Endothelial cell of umbilical vein (primary cell): ENCODE measurements at regions not wholly inside any gene's neighbourhood (a gene's known extent, or its start where the extent isn't known, plus 50 kb on each side); places are given as distances from the start of the nearest gene placed in this dataset.

Source experiments
- BruUV-seq: library from RNA; stranded (reverse); fragments of 400-500 nt; replicated peaks from 2 replicates; lab custom pipeline; 2021; lab: Mats Ljungman, UMichigan
- CTCF ChIA-PET: fragments of 300-600, 350-600 bp; sonication (Branson Sonifier 250); formaldehyde crosslinking; loops from one replicate; lab custom pipeline; 2021; ENCODE audit warnings: antibody characterized with exemption, inconsistent platforms; lab: Charles Lee
- POLR2A ChIA-PET: fragments of 300-600, 350-600 bp; sonication (Branson Sonifier 250); formaldehyde crosslinking; loops from one replicate; lab custom pipeline; 2021; ENCODE audit warnings: antibody characterized with exemption, inconsistent platforms; lab: Charles Lee
- DNase-seq: peaks from one replicate; pipeline ENCODE4 v3.0.0-alpha.2; 2011; ENCODE audit warnings: low read depth, low spot score
- FAIRE-seq: peaks from 2 replicates; lab custom pipeline; 2011; peaks lifted over from hg19 to GRCh38; lab: Jason Lieb, UNC
- H2AFZ ChIP-seq: 2 replicates; pipeline ENCODE4 v1.6.0; 2012; ENCODE audit warnings: low read depth, low read length, control low read depth, inconsistent platforms
- H3K27ac ChIP-seq: 2 replicates; pipeline ENCODE4 v1.5.1; 2011; ENCODE audit warnings: low read depth, mild to moderate bottlenecking, control low read depth, low read length, moderate library complexity; ENCODE audit not compliant: insufficient read depth
- H3K27me3 ChIP-seq, 2 experiments: 2 replicates each; pipeline versions ENCODE4 v1.6.0 to v1.6.1; 2011; ENCODE audit warnings: low read length in 2 of 2, mixed read lengths in 1 of 2; ENCODE audit not compliant: control insufficient read depth in 2 of 2, insufficient read depth in 2 of 2
- H3K36me3 ChIP-seq, 2 experiments: 2 replicates in 1 of 2; 3 replicates in 1 of 2; pipeline ENCODE4 v1.5.1; 2011; ENCODE audit warnings: low read length in 2 of 2, mild to moderate bottlenecking in 1 of 2, moderate library complexity in 1 of 2; ENCODE audit not compliant: control insufficient read depth in 2 of 2, insufficient read depth in 2 of 2; ENCODE audit errors: extremely low read depth in 1 of 2
- H3K4me1 ChIP-seq: 3 replicates; pipeline ENCODE4 v1.5.1; 2011; ENCODE audit warnings: mild to moderate bottlenecking, low read length; ENCODE audit not compliant: control insufficient read depth, insufficient read depth; ENCODE audit errors: extremely low read depth
- H3K4me2 ChIP-seq: 2 replicates; pipeline ENCODE4 v1.6.1; 2011; ENCODE audit warnings: low read length, control low read depth, mixed read lengths; ENCODE audit not compliant: insufficient read depth
- H3K4me3 ChIP-seq, 3 experiments: fragments of 200-600 bp in 1 of 3; sonication (generic), shearing (Covaris generic) in 1 of 3; replicated peaks in 1 of 3; 2 replicates each; pipeline ENCODE4 v1.5.1; 2011 to 2016; ENCODE audit warnings: control low read depth in 3 of 3, low read length in 3 of 3, mild to moderate bottlenecking in 2 of 3, inconsistent platforms in 1 of 3, low read depth in 1 of 3, moderate library complexity in 1 of 3; ENCODE audit not compliant: insufficient read depth in 1 of 3
- H3K79me2 ChIP-seq: 2 replicates; pipeline ENCODE4 v1.6.0; 2012; ENCODE audit warnings: low read length, inconsistent platforms; ENCODE audit not compliant: control insufficient read depth, insufficient read depth
- H3K9ac ChIP-seq: replicated peaks from 2 replicates; pipeline ENCODE3; 2011; ENCODE audit warnings: low read length, control low read depth; ENCODE audit not compliant: insufficient read depth; ENCODE audit errors: extremely low read depth
- H3K9me1 ChIP-seq: replicated peaks from 3 replicates; pipeline ENCODE4 v1.6.0; 2011; ENCODE audit warnings: mild to moderate bottlenecking, low read length; ENCODE audit not compliant: control insufficient read depth, insufficient read depth; ENCODE audit errors: extremely low read depth
- H3K9me3 ChIP-seq: replicated peaks from 2 replicates; pipeline ENCODE4 v1.5.1; 2012; ENCODE audit warnings: low read length, inconsistent platforms; ENCODE audit not compliant: control insufficient read depth, insufficient read depth
- H4K20me1 ChIP-seq: replicated peaks from 2 replicates; pipeline ENCODE3; 2011; ENCODE audit warnings: mild to moderate bottlenecking, low read length; ENCODE audit not compliant: control insufficient read depth, insufficient read depth; ENCODE audit errors: extremely low read depth
- EZH2 ChIP-seq: IDR thresholded peaks from 2 replicates; pipeline ENCODE4 v1.6.1; 2012; ENCODE audit warnings: borderline replicate concordance, low read depth, mild to moderate bottlenecking, moderate library complexity, low read length, inconsistent platforms; ENCODE audit not compliant: severe bottlenecking
- FOS ChIP-seq: IDR thresholded peaks from 2 replicates; pipeline ENCODE4 v1.6.1; 2011; ENCODE audit warnings: mild to moderate bottlenecking, low read length, moderate library complexity, borderline replicate concordance; ENCODE audit not compliant: insufficient read depth
- GATA2 ChIP-seq: IDR thresholded peaks from 2 replicates; pipeline ENCODE4 v1.7.0; 2011; ENCODE audit warnings: low read depth, mild to moderate bottlenecking, moderate library complexity, mixed read lengths, low read length; ENCODE audit not compliant: insufficient read length, insufficient read depth
- JUN ChIP-seq: IDR thresholded peaks from 2 replicates; pipeline ENCODE4 v1.6.1; 2011; ENCODE audit warnings: borderline replicate concordance, low read depth; ENCODE audit not compliant: insufficient read length, insufficient read depth
- MYC ChIP-seq: IDR thresholded peaks from one replicate; pipeline ENCODE4 v1.6.1; 2011; ENCODE audit warnings: mild to moderate bottlenecking, low read depth, low read length
- POLR2A ChIP-seq: IDR thresholded peaks from 2 replicates; pipeline ENCODE4 v1.6.1; 2012; ENCODE audit warnings: low read depth, mild to moderate bottlenecking, control low read depth, low read length
- POLR2AphosphoS5 ChIP-seq: IDR thresholded peaks from 2 replicates; pipeline ENCODE4 v1.6.1; 2012; ENCODE audit warnings: low read depth, mild to moderate bottlenecking, control low read depth, low read length, moderate library complexity; ENCODE audit not compliant: insufficient read depth
- dilution Hi-C: fragments of 300-500 bp; cut with MboI; formaldehyde crosslinking; loops from one replicate; pipeline ENCODE4 v1.15.0; 2019; ENCODE audit warnings: low sequenced_read_pairs; ENCODE audit not compliant: extremely low pct_ligation_motif_present
- intact Hi-C: fragments of 100-400 bp; cut with micrococcal nuclease; formaldehyde crosslinking; loops from one replicate; pipeline ENCODE4 v1.10.0; 2022
- TF ChIP-seq, protein P1 (sequence below): IDR thresholded peaks from 2 replicates; pipeline ENCODE4 v1.6.1; 2011; ENCODE audit not compliant: insufficient read depth, insufficient read length
- TF ChIP-seq, protein P2 (sequence below), 2 donors: IDR thresholded peaks; 1 replicate in 1 of 2; 2 replicates in 1 of 2; pipeline ENCODE4 v1.5.1; 2011; ENCODE audit warnings: low read length in 2 of 2, mild to moderate bottlenecking in 2 of 2, moderate library complexity in 2 of 2, control low read depth in 1 of 2, inconsistent platforms in 1 of 2, low read depth in 1 of 2; ENCODE audit not compliant: insufficient read depth in 1 of 2; ENCODE audit errors: extremely low read depth in 1 of 2

DNA sequence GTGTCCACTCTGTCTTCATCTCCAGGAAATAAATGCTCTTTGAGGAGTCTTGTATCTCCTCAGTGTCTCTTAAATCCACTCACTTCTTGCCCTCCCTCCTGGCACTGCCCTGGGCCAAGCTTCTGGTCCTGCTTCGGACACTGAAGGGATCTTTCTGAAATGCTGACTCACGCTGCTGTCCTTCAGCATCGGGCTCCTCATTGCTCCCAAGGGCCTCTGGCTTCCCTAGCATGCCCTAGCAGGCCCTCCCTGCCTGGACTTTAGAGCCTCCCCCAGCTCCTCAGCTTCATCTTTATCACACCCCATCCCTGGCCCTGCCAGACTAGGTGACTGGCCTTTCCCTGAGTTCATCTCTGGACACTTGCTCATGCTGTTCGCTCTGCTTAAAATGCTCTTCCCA lies 96.6 kb downstream of the FOXD2 start:
- no peaks in the 10 kb centered on the region for H3K79me2 ChIP-seq
- H2AFZ ChIP-seq, result no peak overlapping the region
- H3K4me2 ChIP-seq, result no peak overlapping the region
- no peak overlapping the region for H3K27ac ChIP-seq
- H3K4me1 ChIP-seq, result no peaks in the 10 kb centered on the region
- dilution Hi-C loops, result no loop called here
- no peaks in the 10 kb centered on the region for H3K9me1 ChIP-seq
- H3K27me3 ChIP-seq, result peaks cover 12 to 18% of the 10 kb centered on the region in 2 experiments
- ChIA-PET POLR2A (no interaction called here), CTCF (interaction anchor here (3.4 to 10.4 kb wide), 2 partner anchors 97 to 192 kb away, joined by 15 to 171 read pairs; partner anchors contain the start of gene FOXD2)
- no peak for DNase-seq
- FAIRE-seq, result no peak
- intact Hi-C loops, result no loop called here
- H4K20me1 ChIP-seq, result no peaks in the 10 kb centered on the region
- no peaks in the 10 kb centered on the region for H3K36me3 ChIP-seq
- H3K9ac ChIP-seq, result no peak overlapping the region
- BruUV-seq, result no TSS peak
- TF ChIP-seq, protein P1, sequence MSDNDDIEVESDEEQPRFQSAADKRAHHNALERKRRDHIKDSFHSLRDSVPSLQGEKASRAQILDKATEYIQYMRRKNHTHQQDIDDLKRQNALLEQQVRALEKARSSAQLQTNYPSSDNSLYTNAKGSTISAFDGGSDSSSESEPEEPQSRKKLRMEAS, result no peak
- TF ChIP-seq FOS (no peak), POLR2AphosphoS5 (no peak), GATA2 (no peak), JUN (no peak), POLR2A (no peak), MYC (no peak), EZH2 (no peak)
- TF ChIP-seq, protein P2, sequence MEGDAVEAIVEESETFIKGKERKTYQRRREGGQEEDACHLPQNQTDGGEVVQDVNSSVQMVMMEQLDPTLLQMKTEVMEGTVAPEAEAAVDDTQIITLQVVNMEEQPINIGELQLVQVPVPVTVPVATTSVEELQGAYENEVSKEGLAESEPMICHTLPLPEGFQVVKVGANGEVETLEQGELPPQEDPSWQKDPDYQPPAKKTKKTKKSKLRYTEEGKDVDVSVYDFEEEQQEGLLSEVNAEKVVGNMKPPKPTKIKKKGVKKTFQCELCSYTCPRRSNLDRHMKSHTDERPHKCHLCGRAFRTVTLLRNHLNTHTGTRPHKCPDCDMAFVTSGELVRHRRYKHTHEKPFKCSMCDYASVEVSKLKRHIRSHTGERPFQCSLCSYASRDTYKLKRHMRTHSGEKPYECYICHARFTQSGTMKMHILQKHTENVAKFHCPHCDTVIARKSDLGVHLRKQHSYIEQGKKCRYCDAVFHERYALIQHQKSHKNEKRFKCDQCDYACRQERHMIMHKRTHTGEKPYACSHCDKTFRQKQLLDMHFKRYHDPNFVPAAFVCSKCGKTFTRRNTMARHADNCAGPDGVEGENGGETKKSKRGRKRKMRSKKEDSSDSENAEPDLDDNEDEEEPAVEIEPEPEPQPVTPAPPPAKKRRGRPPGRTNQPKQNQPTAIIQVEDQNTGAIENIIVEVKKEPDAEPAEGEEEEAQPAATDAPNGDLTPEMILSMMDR (IDR thresholded peaks at IDR 0.05; ENCODE audit: extremely low read depth in 1 of 2, insufficient read depth in 1 of 2, low read depth in 1 of 2, low read length in 2 of 2), result no peak
- H3K4me3 ChIP-seq, result no peak overlapping the region
- no peaks in the 10 kb centered on the region for H3K9me3 ChIP-seq
